HG03520 (cell line): ENCODE measurements at regions not wholly inside any gene's neighbourhood (a gene's known extent, or its start where the extent isn't known, plus 50 kb on each side); places are given as distances from the start of the nearest gene placed in this dataset.
"Not testable (repeated sequence)": the region's sequence is repeated elsewhere in the genome, so short reads cannot be mapped to it uniquely, and the experiment has no call there.

Source experiments
- ATAC-seq: cut with Tn5 transposase; IDR thresholded peaks from one replicate; pipeline ENCODE4 v1.9.1; 2021; ENCODE audit warnings: mild to moderate bottlenecking, moderate library complexity; ENCODE audit not compliant: unreplicated experiment

DNA sequence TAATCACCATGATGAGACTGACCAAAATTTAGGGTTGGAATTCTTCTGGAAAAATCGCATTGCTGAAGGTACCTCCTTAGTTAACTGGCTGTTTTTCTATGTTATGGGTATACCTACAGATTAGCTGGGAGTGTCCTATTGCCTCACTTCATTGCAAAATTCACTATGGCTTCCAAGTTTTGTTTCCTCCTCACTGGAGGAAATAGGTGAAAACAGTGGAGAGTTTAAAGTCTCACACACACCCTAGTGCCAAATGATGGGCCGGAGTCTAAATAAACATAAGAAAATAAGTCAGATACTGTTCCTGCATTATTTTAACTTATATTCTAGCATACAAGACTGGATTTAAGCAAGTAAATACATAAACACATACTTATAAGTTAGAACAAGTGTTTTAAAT is 98.2 kb downstream of the AHR start:
- no peak for ATAC-seq

DNA sequence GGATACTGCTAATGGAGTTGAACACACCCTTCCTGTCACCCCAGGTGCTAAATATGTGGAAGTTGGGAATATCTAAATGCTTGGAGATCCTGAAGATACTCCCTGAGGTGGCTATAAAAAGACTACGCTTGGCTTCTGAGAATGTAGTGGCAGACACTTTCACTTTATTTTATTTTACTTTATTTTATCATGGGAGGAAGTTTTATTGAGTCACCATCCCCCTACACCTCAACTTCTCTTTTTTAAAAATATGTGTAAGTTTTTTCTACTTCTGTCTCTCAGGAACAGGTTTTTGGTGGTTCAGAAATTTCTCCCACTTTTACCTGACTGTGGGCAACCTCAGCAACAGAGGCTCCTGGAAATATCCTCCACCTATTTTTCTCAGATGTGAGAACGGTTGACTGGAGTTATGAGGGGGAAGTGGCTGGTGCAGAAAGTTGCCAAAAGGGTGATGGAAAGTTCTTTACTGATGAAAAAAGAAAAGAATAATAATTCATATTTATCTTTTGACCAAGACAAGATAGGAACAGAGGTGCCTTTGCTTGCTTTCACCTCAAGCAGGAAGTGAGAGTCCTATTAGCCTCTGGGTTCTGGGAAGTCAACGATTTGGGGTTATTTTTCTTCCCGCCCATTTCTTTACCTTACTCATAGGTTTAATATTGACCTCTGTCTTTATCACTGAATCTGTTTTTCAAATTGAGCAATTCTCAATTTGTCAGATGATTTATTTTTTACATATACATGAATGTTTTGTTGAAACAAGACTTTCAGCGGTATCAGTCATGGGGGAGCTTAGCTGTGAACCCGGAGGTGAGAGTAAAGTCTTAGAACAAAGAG is 103.6 kb downstream of the AHR start:
- peak; percentile 51 for ATAC-seq

DNA sequence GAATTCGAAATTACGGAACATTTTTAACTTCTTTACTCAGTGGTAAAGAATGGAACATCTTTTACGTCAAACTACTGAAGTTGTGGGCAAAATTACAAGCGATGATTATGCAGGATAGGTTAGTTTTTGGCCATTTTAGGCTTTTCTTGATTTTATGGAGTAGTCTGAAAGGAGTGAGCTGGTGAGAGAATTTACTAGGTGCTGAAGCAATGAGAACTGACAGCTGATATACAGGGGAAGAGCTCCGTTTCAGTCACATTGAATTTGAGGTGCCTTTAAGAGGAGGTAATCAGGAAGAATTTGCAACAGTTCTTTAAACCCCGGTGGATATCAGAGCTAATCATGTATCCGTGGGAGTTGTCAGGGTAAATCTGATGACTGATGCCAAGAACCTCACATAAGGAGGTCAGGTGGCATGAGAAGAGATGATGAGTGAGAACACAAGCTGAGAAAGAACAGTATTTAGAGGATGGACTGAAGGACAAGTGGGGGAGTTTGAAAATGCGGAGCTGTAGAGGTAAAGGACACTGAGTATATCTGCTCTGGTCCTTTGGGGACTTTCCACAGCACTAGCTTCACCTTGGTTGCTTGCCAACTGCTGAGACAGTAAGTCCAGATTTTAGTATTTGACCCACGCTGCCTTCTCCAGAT is 104.3 kb downstream of the AHR start:
- peak; percentile 84 for ATAC-seq

GRCh38 chr7:17404006-17404405 is 105.6 kb downstream of the AHR start:
- ATAC-seq, result no peak

DNA sequence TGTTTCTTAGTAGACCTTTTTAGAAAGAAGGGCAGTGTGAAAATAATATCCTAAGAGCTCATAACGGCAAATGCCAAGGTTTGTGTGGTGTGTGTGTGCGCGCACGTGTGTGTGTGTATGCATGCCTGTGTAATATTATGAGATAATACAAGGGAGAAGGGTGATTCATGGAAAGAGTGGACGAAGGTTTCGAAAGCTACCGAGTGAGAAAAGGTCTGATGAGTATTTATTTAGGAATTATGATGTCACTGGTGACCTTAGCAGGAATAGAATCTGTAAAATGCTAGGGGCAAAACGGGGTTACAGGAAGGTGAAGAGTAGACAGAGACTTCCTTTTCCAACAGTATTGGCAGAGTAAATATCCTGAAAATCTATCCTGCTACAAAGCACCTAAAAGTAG is 107.3 kb downstream of the AHR start:
- ATAC-seq, result no peak

GRCh38 chr7:17406738-17407137 is 108.3 kb downstream of the AHR start:
- no peak for ATAC-seq

DNA sequence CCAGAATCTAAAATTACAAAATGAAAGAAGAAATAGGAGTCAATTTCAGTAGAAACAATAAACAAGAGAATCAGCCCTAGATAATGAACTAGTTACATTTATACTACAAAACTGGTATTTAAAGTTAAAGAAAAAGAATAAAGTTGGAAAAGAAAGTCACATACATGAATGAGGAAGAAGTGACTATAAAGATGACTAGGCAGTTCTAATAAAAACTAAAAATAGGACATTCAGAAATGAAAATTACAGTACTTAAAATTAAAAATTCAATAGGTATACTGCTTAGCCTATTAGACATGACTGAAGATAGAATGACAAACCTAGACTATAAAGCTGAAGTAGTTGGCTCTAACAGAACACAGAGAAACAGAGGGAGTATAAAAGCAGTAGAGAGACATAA is 108.8 kb downstream of the AHR start:
- ATAC-seq, result no peak

GRCh38 chr7:17408245-17408903 is 109.9 kb downstream of the AHR start:
- ATAC-seq, result no peak

GRCh38 chr7:17408904-17409290 is 110.4 kb downstream of the AHR start:
- no peak for ATAC-seq

DNA sequence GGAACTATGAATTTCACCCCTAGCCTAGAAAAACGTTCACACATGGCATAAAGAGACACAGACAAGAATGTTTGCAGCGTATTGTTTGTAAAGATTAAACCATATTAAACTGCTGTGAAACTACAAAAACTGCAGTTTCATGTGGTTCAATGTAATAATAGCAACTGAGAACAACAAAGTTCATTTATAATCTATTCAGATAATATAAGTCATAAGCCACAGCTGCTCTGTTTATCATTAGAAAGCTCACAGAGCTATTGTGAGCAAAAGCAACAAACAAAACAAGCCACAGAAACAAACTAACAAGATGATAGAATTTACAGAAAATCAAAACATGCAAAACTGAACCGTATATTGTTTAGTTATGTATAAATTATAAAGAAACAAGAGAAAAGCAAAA is 113.5 kb downstream of the AHR start:
- ATAC-seq, result peak; percentile 83

DNA sequence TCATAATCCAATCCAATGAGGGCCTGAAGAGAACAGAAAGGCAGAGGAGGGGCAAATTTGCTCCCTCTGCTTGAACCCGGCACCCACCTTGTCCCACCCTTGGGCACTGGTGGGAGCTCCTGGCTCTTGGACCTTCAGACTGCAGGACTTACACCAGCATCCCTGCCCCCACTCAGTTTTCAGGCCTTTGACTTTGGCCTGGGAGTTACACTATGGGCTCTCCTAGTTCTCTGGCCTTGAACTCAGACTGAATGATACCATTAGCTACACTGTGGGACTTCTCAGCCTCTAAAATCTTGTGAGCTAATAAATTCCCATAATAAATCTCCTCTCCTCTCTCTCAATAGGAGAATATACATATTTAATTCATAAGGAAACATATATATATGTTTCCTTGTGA is 114.4 kb downstream of the AHR start:
- ATAC-seq, result no peak

- no peak for ATAC-seq
These were observed 117.5 kb downstream of the AHR start for GRCh38 chr7:17415955-17416354.

GRCh38 chr7:17420308-17421015 is 122.0 kb downstream of the AHR start:
- not testable (repeated sequence) for ATAC-seq

GRCh38 chr7:17421941-17422340 is 123.5 kb downstream of the AHR start:
- ATAC-seq, result no peak

DNA sequence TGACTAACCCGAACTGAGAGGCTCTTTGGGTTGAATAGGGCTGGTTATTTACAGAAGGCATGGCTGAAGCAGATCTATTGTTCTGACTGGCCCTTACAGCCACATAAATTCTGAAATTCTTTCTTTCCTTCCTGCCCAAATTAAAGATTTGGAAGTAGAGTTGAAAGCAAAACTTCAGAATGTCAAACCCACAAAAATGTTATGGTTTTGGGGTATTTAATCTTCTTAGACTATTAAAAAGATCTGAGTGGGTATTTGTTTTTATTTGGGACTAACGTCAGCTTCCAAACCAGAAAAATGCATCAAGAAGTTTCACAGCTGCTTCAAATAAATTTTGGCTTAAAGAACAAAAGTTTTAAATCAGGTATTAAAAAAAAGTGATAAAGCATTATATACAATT is 124.5 kb downstream of the AHR start:
- no peak for ATAC-seq

DNA sequence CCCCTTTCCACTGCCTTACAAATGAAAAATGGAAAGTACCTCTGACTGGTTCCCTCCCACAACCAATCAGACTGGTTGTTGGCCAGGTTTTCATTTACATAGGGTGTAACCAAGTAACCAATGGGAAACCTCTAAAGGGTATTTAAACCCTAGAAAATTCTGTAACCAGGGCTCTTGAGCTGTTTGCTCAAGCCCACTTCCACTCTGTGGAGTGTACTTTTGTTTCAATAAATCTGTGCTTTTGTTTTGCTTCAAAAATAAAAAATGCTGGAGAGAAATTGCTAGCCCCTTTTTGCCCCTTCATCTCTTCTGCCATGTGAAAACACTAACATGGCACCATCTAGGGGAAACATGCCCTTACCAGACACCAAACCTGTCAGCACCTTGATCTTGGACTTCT is 129.5 kb downstream of the AHR start:
- no peak for ATAC-seq

DNA sequence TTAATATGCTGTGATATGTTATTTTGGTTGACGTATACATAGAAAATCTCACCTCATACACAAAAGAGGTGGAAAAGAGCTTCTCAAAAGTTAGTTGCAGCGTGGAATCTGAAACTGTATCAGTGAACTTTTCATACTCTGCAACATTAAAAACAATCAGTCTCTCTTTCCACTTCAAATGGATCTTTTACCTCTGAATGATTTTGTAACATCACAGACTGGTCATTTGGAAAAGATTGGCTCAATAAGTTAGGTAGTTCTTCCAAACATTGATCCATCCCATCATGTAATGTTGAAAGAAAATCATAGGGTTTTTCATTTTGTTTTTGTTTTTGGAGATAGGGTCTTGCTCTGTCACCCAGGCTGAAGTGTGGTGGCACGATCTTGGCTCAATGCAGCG is 131.1 kb downstream of the AHR start:
- ATAC-seq, result no peak

GRCh38 chr7:17432793-17433192 is 134.3 kb downstream of the AHR start:
- no peak for ATAC-seq

DNA sequence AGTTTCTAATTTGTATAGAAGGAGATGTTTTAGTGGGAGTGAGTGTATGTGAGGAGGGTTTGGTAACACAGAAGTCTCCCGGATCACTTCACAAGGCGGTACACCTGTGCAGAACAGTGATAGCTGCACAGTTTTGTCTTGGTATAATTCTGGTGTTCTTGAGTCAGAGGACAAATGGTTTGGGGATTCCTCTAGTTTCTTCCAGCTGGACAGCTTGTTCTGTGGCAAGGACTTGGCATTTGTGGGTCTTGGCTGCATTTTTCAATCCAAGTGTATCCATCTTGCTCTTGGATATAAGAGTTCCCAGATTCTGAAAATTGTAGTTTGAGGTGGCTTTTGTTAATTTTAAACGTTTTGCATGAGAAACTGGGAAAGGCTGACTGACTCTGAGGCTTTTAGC is 135.7 kb downstream of the AHR start:
- no peak for ATAC-seq

GRCh38 chr7:17434841-17435692 is 136.6 kb downstream of the AHR start:
- ATAC-seq, result no peak

- no peak for ATAC-seq
These were observed 137.7 kb downstream of the AHR start for GRCh38 chr7:17436126-17436525.
